ENCODE measurements at regions not wholly inside any gene's neighbourhood (a gene's known extent, or its start where the extent isn't known, plus 50 kb on each side); places are given as distances from the start of the nearest gene placed in this dataset.

- Histone ChIP-seq H3K4me3 (ENCODE audit: low read length) (no peak overlapping the region), H3K27me3 (ENCODE audit: low read length) (no peaks in the 10 kb centered on the region), H3K9ac (ENCODE audit: low read length) (no peak overlapping the region), H3K9me3 (ENCODE audit: low read length) (no peaks in the 10 kb centered on the region), H3K4me2 (ENCODE audit: low read length) (no peak overlapping the region), H3F3A (ENCODE audit: low read length, unreplicated experiment) (no peaks in the 10 kb centered on the region), H3K27ac (ENCODE audit: low read length) (no peak overlapping the region), H4K20me1 (ENCODE audit: low read length) (no peaks in the 10 kb centered on the region), H3K9me2 (replicated peaks; ENCODE audit: low read length) (no peaks in the 10 kb centered on the region), H2AFZ (ENCODE audit: low read length) (no peak overlapping the region), H3K4me1 (ENCODE audit: insufficient read depth, low read length) (no peaks in the 10 kb centered on the region), H3K79me2 (ENCODE audit: low read length) (no peaks in the 10 kb centered on the region), H3K36me3 (ENCODE audit: low read depth, low read length) (no peaks in the 10 kb centered on the region)
- CTCF ChIA-PET, result no interaction called here
- intact Hi-C loops (cut with micrococcal nuclease), result no loop called here
- ATAC-seq, result no peak
- DNase-seq, result no peak
- BruUV-seq (replicated peaks), result no TSS peak
- POLR2A ChIA-PET (ENCODE audit: unreplicated experiment), result no interaction called here
- TF ChIP-seq, protein P1, sequence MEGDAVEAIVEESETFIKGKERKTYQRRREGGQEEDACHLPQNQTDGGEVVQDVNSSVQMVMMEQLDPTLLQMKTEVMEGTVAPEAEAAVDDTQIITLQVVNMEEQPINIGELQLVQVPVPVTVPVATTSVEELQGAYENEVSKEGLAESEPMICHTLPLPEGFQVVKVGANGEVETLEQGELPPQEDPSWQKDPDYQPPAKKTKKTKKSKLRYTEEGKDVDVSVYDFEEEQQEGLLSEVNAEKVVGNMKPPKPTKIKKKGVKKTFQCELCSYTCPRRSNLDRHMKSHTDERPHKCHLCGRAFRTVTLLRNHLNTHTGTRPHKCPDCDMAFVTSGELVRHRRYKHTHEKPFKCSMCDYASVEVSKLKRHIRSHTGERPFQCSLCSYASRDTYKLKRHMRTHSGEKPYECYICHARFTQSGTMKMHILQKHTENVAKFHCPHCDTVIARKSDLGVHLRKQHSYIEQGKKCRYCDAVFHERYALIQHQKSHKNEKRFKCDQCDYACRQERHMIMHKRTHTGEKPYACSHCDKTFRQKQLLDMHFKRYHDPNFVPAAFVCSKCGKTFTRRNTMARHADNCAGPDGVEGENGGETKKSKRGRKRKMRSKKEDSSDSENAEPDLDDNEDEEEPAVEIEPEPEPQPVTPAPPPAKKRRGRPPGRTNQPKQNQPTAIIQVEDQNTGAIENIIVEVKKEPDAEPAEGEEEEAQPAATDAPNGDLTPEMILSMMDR (conservative IDR thresholded peaks at IDR 0.05; ENCODE audit: low read depth, low read length), result no peak
- TF ChIP-seq EZH2 (IDR thresholded peaks at IDR 0.05; ENCODE audit: low read length, unreplicated experiment) (no peak), EZH2phosphoT487 (IDR thresholded peaks at IDR 0.05; ENCODE audit: borderline replicate concordance, low read length) (no peak)
These were observed 94.6 kb downstream of the GLI2 start for GRCh38 chr2:120830096-120830830.

DNA sequence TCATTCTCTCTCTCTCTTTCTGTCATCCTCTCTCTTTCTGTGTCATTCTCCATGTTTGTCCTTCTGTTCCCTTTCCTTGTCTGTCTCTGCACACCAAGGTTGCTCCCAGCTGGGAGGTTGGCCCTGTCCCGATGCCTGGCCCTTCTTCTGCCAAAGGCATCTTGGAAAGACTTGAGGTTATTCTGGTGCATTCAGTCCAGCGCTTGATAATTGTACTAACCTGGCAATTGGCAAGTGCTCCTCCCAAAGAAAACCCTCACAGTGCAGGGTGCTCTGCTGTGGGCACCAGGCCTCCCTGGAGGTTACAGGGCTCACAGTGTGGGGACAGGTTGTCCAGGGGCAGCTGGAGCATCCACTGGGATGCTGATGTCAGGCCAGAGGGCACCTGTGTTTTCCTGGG, 95.4 kb downstream of the GLI2 start:
- intact Hi-C loops (cut with micrococcal nuclease), result no loop called here
- no peaks in the 10 kb centered on the region for H3K27me3 ChIP-seq (ENCODE audit: low read length)
- no peaks in the 10 kb centered on the region for H3K4me1 ChIP-seq (ENCODE audit: insufficient read depth, low read length)
- H3K79me2 ChIP-seq (ENCODE audit: low read length), result no peaks in the 10 kb centered on the region
- BruUV-seq (replicated peaks), result no TSS peak
- POLR2A ChIA-PET (ENCODE audit: unreplicated experiment), result no interaction called here
- ATAC-seq (no peak), DNase-seq (no peak)
- no peaks in the 10 kb centered on the region for H3K36me3 ChIP-seq (ENCODE audit: low read depth, low read length)
- TF ChIP-seq, protein P1 (conservative IDR thresholded peaks at IDR 0.05; ENCODE audit: low read depth, low read length), result no peak
- TF ChIP-seq EZH2 (IDR thresholded peaks at IDR 0.05; ENCODE audit: low read length, unreplicated experiment), result no peak
- TF ChIP-seq EZH2phosphoT487 (IDR thresholded peaks at IDR 0.05; ENCODE audit: borderline replicate concordance, low read length), result no peak
- H3K4me2 ChIP-seq (ENCODE audit: low read length), result no peak overlapping the region
- no peaks in the 10 kb centered on the region for H3K9me2 ChIP-seq (replicated peaks; ENCODE audit: low read length)
- no peak overlapping the region for H3K9ac ChIP-seq (ENCODE audit: low read length)
- H3K9me3 ChIP-seq (ENCODE audit: low read length), result no peaks in the 10 kb centered on the region
- no peaks in the 10 kb centered on the region for H3F3A ChIP-seq (ENCODE audit: low read length, unreplicated experiment)
- no peak overlapping the region for H3K27ac ChIP-seq (ENCODE audit: low read length)
- H4K20me1 ChIP-seq (ENCODE audit: low read length), result no peaks in the 10 kb centered on the region
- H3K4me3 ChIP-seq (ENCODE audit: low read length), result no peak overlapping the region
- CTCF ChIA-PET, result no interaction called here
- H2AFZ ChIP-seq (ENCODE audit: low read length), result no peak overlapping the region

GRCh38 chr2:120831891-120832290, 96.2 kb downstream of the GLI2 start:
- no peak overlapping the region for H3K9ac ChIP-seq (ENCODE audit: low read length)
- no peaks in the 10 kb centered on the region for H3K9me3 ChIP-seq (ENCODE audit: low read length)
- no peaks in the 10 kb centered on the region for H3K27me3 ChIP-seq (ENCODE audit: low read length)
- no peak overlapping the region for H3K4me2 ChIP-seq (ENCODE audit: low read length)
- no peaks in the 10 kb centered on the region for H3K4me1 ChIP-seq (ENCODE audit: insufficient read depth, low read length)
- BruUV-seq (replicated peaks), result no TSS peak
- intact Hi-C loops (cut with micrococcal nuclease), result no loop called here
- H3K9me2 ChIP-seq (replicated peaks; ENCODE audit: low read length), result no peaks in the 10 kb centered on the region
- H3K27ac ChIP-seq (ENCODE audit: low read length), result no peak overlapping the region
- H3F3A ChIP-seq (ENCODE audit: low read length, unreplicated experiment), result no peaks in the 10 kb centered on the region
- DNase-seq (no peak), ATAC-seq (no peak)
- no peaks in the 10 kb centered on the region for H3K79me2 ChIP-seq (ENCODE audit: low read length)
- TF ChIP-seq EZH2 (IDR thresholded peaks at IDR 0.05; ENCODE audit: low read length, unreplicated experiment) (no peak), EZH2phosphoT487 (IDR thresholded peaks at IDR 0.05; ENCODE audit: borderline replicate concordance, low read length) (no peak)
- TF ChIP-seq, protein P1 (conservative IDR thresholded peaks at IDR 0.05; ENCODE audit: low read depth, low read length), result no peak
- no peak overlapping the region for H2AFZ ChIP-seq (ENCODE audit: low read length)
- POLR2A ChIA-PET (ENCODE audit: unreplicated experiment), result no interaction called here
- H3K36me3 ChIP-seq (ENCODE audit: low read depth, low read length), result no peaks in the 10 kb centered on the region
- H3K4me3 ChIP-seq (ENCODE audit: low read length), result no peak overlapping the region
- no peaks in the 10 kb centered on the region for H4K20me1 ChIP-seq (ENCODE audit: low read length)
- CTCF ChIA-PET, result no interaction called here

Data from PC-3 (cell line).